ENCODE measurements at regions not wholly inside any gene's neighbourhood (a gene's known extent, or its start where the extent isn't known, plus 50 kb on each side); places are given as distances from the start of the nearest gene placed in this dataset.
"Not testable (repeated sequence)": the region's sequence is repeated elsewhere in the genome, so short reads cannot be mapped to it uniquely, and the experiment has no call there.

DNA sequence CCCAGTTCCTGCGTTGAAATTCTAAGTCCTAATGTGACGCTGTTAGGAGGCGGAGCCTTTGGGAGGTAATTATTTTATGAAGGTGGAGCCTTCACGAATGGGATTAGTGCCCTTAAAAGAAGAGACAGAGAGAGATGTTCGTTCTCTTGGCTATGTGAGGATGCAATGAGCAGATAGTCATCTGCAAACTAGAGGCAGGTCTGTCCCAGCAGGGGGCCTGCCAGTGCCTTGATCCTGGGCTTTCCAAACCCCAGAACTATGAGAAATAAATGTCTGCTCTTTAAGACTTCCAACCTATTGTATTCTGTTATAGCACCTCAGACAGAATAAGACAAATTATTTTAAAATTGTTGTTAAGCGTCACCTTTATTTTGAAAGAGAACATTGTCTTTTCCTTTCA is 123.1 kb upstream of the KCNJ6 start:
- FAIRE-seq (no peak), DNase-seq (ENCODE audit: insufficient read length, low spot score) (no peak)

DNA sequence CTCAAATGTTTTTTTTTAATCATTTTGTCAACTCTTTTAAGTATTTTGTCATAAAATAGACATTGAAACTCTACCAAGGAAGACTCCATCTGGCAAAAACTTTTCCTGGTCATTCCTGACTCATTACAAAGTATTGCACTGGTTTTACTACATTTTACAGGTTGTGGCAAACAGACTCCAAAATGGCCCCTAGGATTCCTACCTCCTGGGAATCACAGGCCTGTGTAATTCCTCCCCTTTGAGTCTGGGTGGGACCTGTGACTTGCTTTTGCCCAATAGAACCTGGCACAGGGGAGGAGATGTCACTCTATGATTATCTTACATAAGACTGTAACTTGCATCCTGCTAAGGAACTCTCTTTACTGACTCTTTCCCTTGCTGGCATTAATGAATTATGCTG is 123.6 kb upstream of the KCNJ6 start:
- DNase-seq (ENCODE audit: insufficient read length, low spot score) (no peak), FAIRE-seq (no peak)

DNA sequence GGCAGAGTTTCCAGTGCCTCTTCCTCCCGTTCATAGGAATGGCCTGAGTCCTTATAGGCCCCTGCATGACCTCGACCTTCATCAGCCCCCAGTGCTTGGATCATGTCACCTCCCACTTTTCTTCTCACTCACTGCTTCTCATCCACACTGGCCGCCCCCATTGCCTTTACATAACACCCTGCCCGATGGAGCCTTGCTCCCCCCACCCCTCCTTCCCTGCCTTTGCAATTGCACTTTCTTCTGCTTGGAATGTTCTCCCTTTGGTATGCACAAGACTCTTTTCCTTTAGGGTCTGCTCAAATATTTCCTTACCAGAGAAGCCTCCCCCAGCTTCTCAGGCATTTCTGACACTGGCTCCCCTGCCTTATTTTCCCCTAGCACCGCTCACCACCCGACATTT is 125.2 kb upstream of the KCNJ6 start:
- no peak for DNase-seq (ENCODE audit: insufficient read length, low spot score)
- FAIRE-seq = no peak

DNA sequence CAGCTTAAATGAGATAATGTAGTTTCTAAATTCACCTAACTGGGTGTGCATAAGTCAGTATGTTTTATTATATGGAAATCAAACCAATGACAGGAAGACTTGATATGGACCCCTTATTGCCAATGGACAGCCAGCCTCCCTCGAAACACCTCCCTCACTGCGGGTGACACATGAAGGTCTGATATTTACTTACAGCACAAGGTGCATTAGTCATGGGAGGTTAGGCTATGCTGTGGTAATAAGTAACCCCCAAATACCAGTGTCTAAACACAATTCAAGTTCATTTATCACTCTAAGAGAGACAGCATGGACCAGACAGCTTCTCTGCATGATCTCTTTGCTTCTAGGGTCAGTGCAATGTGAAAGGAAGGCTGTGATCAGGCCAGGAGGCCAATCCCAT is 126.0 kb upstream of the KCNJ6 start:
- DNase-seq (ENCODE audit: insufficient read length, low spot score) = no peak
- FAIRE-seq = no peak

DNA sequence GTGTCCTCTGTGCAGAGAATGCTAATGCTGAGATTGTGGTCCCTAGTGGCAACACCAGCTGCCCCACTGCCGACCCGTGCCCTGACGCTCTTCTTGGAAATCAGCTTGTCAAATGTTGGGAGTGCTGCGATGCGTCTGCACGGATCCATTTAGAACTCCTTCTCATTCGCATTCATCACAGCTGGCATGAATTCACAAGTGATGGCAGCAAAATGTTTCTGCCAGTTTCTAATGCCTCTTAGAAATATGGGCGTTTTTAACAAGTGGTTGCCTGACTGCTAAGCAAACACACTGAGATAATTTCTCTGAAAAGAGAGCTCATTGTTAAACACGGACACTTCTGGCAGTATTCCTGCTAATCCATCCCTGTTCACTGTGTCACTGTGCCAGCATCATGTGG is 131.9 kb upstream of the KCNJ6 start:
- DNase-seq (ENCODE audit: insufficient read length, low spot score) (no peak), FAIRE-seq (no peak)

DNA sequence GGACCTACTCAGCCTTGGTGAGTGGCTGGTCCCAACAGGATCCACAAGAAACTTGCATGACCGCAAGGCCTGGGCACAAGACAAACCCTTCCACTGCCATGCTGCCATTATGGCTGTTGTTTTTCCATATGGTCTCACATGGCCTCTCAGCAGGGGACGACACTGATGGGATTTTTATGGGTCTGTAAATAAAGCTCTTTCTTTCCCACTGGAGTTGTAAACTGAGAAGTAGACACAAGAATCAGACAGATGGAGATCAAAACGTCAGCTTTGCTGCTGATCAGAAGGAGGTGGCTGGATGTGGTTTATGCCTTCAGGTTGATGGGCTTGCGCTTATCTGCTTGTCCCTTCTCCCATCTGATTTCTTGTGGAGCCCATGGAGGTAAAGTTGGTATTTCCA is 138.1 kb upstream of the KCNJ6 start:
- FAIRE-seq (no peak), DNase-seq (ENCODE audit: insufficient read length, low spot score) (no peak)

DNA sequence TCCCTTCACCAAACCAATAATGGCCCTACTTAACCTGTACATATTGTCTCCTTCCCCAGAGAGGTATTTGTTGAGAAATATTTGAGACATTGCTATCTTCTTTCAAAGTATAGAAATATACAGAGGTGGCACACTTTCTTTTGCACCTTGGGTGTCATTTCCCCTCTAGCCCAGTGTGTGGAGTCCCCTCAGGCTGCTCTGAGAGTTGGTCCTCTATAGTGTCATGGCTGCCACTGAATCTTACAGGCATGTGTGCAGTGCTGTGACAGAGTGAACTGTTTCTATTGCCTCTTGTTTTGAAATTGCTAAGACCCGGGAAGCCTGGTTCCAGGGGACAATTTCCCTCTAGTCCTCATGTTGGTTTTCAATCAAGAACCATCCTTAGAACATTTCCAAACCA is 140.2 kb upstream of the KCNJ6 start:
- FAIRE-seq = no peak
- DNase-seq (ENCODE audit: insufficient read length, low spot score) = no peak

DNA sequence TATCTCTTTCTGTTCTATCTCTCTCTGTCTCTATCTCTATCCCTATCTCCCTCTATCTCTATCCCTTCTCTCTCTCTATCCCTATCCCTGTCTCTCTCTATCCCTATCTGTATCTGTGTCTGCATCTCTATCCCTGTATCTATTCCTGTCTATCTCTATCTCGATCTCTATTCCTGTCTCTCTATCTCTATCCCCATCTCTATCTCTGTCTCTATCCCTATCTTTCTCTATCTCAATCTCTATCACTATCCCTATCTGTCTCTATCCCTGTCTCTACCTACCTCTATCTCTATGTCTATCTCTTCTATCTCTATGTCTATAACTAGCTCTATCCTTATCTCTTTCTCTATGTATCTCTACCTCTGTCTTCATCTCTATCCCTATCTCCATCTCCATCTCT is 141.4 kb upstream of the KCNJ6 start:
- FAIRE-seq = no peak
- no peak for DNase-seq (ENCODE audit: insufficient read length, low spot score)

DNA sequence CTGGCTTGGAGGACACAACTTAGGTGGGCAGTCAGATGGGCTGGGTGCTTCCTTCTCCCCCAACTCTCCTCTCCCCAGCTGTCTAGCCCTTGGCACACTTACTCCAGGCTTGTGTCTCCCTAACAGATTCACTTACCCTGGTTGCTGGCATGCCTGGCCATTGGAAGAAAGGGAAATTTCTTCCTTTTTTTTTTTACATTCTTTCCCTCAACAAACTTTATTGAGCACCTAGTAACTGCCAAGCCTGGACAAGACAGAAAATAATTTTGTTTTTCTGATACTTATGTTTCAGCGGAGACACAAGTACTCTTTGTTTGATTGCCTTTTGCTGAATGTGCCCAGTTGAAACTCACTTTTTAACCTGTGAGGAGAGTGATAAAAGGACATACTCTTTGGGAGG is 144.3 kb upstream of the KCNJ6 start:
- no peak for FAIRE-seq
- DNase-seq (ENCODE audit: insufficient read length, low spot score) = no peak

DNA sequence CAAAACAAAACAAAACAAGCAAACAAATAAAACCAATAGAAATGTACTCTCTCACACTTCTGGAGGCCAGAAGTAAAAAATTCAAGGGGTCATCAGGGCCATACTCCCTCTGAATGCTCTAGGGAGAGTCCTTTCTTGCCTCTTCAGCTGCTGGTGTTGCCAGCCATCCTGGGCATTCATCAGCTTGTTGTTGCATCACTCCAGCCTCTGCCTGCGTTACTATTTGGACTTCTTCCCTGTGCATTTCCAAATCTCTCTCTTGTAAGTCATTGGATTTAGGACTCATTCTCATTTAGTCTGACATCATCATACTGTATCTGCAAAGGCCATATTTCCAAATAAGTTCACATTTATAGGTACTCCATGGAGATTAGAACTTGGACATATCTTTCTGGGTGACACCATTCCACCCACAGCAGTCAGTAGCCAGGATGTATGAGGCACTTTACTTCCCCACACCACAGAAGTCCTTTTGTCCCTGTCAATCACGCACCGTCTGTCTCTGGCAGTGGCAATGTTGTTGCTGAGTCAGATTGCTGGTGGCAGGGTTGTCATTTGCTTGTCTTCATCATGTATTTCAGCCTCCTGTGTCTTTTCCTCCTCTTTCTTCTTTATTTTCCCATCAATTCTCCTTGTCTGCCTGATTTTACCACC is 151.0 kb upstream of the KCNJ6 start:
- FAIRE-seq (no peak), DNase-seq (ENCODE audit: insufficient read length, low spot score) (no peak)

DNA sequence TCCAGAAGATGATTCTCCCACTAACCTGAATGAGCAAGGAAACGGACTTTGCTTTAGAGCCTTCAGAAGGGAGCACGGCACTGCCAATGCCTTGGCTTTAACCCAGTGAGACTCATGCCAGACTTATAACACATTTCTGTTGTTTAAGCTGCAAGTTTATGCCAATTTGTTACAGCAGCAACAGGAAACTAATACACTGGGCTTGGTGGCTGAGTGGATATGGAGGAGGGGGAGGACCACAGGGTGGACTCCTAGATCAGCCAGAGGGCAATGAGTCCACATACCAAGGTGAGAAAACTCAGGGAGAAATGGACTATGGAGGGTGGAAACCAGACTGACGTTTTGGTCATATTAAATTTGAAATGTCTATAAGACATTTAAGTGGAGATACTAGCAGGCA is 156.2 kb upstream of the KCNJ6 start:
- DNase-seq (ENCODE audit: insufficient read length, low spot score) = no peak
- FAIRE-seq = no peak

DNA sequence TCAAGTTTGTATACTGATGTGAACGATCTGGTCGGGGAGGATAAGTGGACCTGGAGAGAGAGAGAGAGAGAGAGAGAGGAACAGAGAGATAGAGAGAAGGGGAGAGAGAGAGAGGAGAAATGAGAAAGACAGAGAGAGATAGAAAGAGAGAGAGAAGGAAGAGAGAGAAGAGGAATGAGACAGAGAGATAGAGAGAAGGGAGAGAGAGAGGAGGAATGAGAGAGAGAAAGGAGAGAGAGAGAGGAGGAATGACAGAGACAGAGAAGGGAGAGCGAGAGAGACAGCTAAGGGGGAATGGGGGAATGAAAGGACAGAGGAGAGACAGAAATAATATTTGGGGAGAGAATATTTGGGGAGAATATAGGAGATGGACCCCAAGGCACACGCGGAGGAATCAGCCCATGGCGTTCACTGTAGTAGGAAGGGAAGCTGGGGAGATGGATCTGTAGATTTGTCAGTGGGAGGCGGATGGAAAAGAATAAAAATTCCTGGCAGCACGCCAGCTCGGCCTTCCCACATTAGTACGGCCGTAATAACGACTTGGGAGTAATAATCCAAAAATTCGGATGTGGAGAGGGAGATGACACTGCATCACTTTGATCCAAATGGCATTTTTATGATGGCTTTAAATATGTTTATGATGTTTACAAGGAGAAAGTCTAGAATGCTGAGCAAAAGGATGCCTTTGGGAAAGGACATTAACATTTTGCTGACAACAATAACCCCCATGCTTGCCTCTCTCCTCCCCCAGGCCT is 159.8 kb upstream of the KCNJ6 start:
- no peak for FAIRE-seq
- DNase-seq (ENCODE audit: insufficient read length, low spot score) = no peak

DNA sequence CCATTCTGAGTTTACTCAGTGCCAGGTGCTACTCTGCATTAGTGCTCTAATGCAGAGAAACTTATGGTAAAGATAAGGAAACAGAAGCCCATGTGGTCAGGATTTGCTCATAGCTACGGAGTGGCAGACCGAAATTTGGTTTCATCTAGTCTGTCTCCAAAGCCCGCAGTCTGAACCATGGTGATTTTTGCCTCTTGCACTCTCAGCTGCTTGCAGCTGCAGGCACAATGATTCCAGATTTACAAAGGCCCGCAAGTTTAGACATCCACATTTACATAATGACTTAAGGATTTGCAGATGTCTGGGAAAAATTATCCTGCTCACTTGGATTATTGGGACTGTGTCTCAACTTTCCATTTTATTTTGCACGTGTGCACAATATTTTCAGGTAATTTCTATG is 161.3 kb upstream of the KCNJ6 start:
- no peak for FAIRE-seq
- no peak for DNase-seq (ENCODE audit: insufficient read length, low spot score)

DNA sequence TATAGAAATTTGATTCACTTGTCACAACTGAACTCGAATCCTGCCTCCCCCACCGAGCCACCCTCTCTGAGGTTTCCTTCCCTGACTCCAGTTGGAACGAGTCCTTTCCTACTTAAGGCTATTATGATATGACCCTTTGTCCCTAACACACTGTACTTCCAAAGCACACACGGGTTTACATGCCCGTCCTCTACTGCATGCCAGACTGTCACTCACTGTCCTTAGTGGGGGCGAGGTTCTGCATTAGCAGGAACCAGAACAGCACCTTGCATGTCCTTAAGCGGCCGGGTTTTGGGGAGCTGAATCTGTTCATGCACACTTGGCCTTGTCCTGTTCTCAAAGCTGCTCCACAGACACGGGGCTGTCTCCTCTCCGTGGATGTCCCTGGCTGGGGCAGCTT is 164.6 kb upstream of the KCNJ6 start:
- DNase-seq (ENCODE audit: insufficient read length, low spot score) = no peak
- no peak for FAIRE-seq

DNA sequence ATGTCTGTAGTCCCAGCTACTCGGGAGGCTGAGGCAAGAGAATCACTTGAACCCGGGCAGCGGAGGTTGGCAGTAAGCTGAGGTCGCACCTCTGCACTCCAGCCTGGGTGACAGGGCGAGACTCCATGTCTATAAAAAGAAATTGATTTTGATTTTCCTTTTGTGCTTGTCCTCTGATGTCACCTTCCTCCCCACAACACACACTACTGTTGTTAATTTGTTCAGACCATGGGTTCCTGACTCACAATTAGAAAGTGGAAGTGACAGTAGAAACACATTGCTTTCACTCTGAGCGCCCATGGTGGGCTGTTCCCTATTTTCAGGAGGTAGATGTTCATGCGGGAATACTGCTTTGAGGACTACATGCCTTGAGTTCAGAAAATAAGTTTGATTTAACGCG is 165.5 kb upstream of the KCNJ6 start:
- DNase-seq (ENCODE audit: insufficient read length, low spot score) = no peak
- FAIRE-seq = no peak

DNA sequence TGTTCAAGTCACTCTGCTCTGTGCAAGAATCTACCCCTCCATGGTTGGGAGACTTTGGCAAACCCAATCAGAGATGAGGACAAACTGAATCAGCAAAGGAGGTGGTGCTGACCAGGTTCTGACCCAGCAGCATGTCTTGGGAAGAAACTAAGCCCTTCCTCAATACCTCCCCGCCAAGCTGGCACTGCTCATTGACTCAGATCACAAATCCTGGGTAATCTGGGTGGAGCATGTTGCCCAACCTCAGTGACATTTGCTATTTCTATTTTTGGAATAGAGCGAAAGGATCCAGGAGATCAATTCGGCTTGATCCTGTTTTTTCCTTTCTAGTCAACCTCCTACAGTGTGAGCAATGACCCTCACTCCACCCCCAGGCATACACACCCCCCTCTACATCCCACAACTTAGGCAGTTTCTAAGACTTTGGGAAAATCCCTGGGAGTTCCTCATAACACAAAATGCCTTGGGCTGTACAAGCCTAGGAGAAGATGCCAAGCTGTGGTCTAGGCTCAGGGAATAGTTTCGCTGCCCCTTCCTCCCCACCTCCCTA is 166.8 kb upstream of the KCNJ6 start:
- FAIRE-seq (no peak), DNase-seq (ENCODE audit: insufficient read length, low spot score) (no peak)

DNA sequence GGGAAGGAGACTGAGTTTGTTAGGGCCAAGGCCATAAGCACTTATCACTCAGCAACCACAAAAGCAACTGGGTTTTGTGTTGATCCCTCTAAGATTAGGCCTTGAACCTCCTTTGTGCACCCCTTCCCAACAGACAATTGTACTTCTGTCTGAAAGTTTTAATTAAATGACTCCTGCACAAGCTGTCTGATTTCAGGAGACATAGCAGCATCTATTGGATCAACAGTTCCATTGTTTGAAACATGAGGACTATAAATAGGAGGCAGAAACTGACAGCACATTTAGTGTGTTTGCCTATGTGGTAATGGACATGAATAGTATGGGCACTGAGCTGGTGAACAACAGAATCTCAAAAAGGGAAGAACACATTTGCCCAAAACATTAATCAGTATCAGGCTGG is 167.3 kb upstream of the KCNJ6 start:
- no peak for FAIRE-seq
- DNase-seq (ENCODE audit: insufficient read length, low spot score) = no peak

DNA sequence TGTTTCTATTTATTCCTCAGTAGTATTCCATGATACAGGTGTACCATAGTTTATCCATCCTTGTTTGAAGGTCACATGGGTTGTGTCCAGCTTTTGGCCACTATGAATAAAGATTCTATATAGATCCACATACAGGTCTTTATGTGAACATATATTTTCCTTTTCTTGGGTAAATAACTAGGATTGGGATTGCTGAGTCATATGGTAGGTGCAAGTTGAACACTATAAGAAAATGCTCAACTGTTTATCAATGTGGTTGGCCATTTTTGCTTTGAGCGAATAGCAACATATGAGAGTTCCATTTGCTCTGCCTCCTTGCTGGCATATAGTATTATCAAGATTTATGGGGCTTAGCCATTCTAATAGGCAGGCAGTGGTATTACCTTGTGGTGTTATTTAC is 170.2 kb upstream of the KCNJ15 start:
- FAIRE-seq (no peak), DNase-seq (ENCODE audit: insufficient read length, low spot score) (no peak)

DNA sequence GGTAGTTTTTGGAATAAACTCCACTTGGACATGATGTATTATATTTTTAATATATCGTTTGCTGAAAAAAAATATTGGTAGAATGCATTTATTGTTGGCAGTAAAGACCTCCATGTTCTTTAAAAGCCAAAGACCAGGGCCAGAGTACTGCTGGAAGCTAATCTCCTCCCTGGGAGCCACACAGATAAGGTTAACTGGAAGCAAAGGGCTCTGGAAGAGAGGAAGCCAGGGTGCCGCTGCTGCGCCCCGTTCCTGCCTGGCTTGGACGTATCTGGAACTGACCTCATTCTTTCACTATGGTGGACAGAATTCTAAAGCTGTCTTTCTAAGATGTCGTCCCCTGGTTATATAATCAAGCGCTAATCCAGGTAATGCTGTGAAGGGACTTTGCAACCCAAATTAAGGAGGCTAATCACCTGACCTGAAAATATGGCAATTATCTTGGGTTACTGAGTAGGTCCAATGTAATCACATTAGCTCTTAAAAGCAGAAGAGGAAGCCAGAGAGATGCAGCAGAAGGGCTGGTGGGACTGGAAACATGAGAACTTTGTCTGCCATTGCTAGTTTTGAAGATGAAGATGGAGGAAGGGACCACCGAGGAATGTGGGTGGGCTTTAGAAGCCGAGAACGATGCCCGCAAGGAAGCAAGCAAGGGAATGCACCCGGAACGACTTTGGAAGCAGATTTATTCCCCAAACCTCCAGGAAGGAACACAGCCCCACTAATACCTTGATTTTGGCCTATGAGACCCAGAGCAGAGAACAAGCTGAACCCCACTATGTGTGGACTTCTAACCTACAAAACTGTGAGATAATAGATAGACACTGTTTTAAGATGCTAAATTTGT is 167.7 kb upstream of the KCNJ15 start:
- FAIRE-seq = no peak
- no peak for DNase-seq (ENCODE audit: insufficient read length, low spot score)

DNA sequence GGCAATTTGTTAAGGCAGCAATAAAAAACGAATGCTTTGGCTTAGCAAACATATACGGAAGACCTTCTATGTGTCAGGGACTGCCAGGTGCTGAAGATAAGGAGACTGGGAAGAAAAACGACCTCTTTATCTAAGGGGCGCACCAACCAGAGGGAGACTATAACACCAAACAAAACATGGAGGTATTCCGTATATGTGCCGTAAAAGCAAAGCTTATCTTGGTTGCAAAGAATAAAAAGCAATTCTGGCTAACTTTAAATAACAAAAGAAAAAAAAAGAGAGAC is 167.1 kb upstream of the KCNJ15 start:
- FAIRE-seq = no peak
- no peak for DNase-seq (ENCODE audit: insufficient read length, low spot score)

DNA sequence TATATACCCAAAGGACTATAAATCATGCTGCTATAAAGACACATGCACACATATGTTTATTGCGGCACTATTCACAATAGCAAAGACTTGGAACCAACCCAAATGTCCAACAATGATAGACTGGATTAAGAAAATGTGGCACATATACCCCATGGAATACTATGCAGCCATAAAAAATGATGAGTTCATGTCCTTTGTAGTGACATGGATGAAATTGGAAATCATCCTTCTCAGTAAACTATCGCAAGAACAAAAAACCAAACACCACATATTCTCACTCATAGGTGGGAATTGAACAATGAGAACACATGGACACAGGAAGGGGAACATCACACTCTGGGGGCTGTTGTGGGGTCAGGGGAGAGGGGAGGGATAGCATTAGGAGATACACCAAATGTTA is 165.7 kb upstream of the KCNJ15 start:
- not testable (repeated sequence) for DNase-seq (ENCODE audit: insufficient read length, low spot score); FAIRE-seq

DNA sequence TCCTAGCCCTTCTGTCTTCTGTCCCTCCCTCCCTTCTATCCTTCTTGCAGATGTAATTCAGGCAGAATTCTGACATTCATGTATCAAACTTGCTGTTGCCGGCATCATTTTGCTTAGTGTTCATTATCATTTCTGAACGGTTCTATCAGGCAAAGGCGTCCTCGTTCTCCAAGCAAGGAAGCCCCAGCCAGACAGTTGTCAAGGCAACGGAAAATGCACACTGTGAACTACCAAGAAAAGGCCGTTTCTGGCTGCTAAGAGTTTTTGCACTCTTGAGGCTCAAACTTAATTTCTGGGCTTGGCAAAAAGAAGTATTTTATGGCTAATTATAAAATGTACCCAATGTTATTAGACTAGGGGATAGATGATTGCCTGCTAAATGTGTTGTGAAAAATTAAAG is 164.7 kb upstream of the KCNJ15 start:
- FAIRE-seq = no peak
- DNase-seq (ENCODE audit: insufficient read length, low spot score) = no peak
